ENCODE measurements at regions not wholly inside any gene's neighbourhood (a gene's known extent, or its start where the extent isn't known, plus 50 kb on each side); places are given as distances from the start of the nearest gene placed in this dataset.

DNA sequence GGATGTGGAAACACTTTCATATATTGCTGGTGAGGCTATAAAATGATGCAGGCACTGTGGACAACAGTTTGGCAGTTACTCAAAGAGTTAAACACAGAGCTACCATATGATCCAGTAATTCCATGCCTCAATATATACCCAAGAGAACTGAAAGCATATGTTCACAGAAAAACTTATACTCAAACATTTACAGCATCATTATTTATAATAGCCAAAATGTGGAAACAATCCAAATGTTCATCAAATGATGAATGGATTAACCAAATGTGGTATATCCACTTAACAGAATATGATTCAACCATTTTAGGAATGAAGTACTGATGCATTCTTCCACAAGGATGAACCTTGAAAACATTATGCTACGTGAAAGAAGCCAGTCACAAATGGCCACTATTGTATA lies 603.8 kb downstream of the IQCM start:
- Histone ChIP-seq H3K4me1 (ENCODE audit: insufficient read depth) (no peaks in the 10 kb centered on the region), H3K9me3 (no peaks in the 10 kb centered on the region), H3K4me3 (no peak overlapping the region), H3K27ac (no peak overlapping the region), H3K36me3 (no peaks in the 10 kb centered on the region), H3K27me3 (peaks cover 2% of the 10 kb centered on the region)
- intact Hi-C loops (cut with DNase I): no loop called here
- TF ChIP-seq, protein P1, sequence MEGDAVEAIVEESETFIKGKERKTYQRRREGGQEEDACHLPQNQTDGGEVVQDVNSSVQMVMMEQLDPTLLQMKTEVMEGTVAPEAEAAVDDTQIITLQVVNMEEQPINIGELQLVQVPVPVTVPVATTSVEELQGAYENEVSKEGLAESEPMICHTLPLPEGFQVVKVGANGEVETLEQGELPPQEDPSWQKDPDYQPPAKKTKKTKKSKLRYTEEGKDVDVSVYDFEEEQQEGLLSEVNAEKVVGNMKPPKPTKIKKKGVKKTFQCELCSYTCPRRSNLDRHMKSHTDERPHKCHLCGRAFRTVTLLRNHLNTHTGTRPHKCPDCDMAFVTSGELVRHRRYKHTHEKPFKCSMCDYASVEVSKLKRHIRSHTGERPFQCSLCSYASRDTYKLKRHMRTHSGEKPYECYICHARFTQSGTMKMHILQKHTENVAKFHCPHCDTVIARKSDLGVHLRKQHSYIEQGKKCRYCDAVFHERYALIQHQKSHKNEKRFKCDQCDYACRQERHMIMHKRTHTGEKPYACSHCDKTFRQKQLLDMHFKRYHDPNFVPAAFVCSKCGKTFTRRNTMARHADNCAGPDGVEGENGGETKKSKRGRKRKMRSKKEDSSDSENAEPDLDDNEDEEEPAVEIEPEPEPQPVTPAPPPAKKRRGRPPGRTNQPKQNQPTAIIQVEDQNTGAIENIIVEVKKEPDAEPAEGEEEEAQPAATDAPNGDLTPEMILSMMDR (IDR thresholded peaks at IDR 0.05): no peak
- TF ChIP-seq POLR2A (IDR thresholded peaks at IDR 0.05) (no peak), EP300 (IDR thresholded peaks at IDR 0.05) (no peak)
- 80 to 89% (median 82%) methylated on average over 1 of the region's 1 CpG for WGBS, 3 donors
- no peak for DNase-seq

DNA sequence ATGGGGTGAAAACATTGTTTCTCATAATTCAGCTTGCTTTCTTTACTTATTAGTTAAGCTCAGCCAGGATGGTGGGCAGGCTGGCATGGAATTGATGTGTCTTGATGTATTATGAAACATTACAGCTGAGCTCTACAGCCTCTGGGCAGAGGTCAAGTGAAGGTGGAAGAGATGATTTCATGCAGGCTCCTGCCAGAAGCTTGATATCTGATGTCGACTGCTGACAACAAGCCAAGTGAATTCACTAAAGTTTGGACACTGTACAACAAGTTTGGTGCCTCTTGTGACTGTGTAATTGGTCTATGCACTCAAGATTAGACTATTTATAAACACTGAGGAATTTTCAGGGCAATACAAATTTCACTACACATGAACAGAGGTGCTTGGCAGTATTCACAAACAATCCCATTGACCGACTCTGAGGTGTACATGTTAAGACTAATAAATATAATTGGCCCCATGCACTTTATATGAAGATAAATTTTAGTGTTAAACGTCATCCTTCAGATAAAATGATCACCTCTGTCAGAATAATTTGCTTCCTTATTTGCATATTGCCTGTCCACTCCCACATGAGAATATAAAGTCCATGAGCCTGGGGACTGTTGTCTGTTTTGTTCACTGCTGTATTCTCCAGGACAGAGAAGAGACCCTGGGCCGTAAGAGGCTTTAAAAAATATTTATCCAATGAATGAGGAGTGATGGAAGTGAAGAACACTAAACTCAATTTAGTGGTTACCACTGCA lies 612.2 kb downstream of the IQCM start:
- Histone ChIP-seq H3K4me3 (no peak overlapping the region), H3K4me1 (ENCODE audit: insufficient read depth) (no peaks in the 10 kb centered on the region), H3K27me3 (no peaks in the 10 kb centered on the region), H3K9me3 (no peaks in the 10 kb centered on the region), H3K27ac (no peak overlapping the region), H3K36me3 (no peaks in the 10 kb centered on the region)
- no peak for DNase-seq
- TF ChIP-seq EP300 (IDR thresholded peaks at IDR 0.05): no peak
- 25 to 33% (median 29%) methylated on average over 4 of the region's 4 CpGs for WGBS, 3 donors
- intact Hi-C loops (cut with DNase I): no loop called here

DNA sequence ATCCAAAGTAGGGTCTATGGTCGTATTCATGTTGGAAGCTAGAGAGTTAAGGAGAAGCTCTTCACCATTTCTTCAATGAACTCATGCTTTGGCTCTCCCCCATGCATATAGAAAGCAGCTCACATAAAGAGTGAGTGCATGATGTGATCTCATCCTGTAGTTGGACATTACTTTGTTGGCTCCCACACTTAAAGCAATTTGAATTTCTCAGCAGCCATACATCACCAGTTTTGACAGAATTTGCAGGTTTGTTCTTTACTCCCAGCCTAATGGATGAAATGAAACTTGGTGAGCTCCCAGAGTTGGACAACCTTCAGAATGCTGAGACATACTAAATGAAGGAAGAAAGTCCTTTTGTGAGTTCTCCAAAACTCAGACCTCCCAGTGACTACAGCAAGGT lies 613.5 kb downstream of the IQCM start:
- TF ChIP-seq, protein P1 (IDR thresholded peaks at IDR 0.05): no peak
- TF ChIP-seq POLR2A (IDR thresholded peaks at IDR 0.05): no peak
- 33 to 96% (median 70%) methylated on average over 1 of the region's 1 CpG for WGBS, 3 donors
- Histone ChIP-seq H3K4me3 (no peak overlapping the region), H3K36me3 (no peaks in the 10 kb centered on the region), H3K4me1 (ENCODE audit: insufficient read depth) (no peaks in the 10 kb centered on the region), H3K27me3 (no peaks in the 10 kb centered on the region), H3K27ac (no peak overlapping the region), H3K9me3 (no peaks in the 10 kb centered on the region)
- no peak for DNase-seq
- intact Hi-C loops (cut with DNase I): no loop called here

DNA sequence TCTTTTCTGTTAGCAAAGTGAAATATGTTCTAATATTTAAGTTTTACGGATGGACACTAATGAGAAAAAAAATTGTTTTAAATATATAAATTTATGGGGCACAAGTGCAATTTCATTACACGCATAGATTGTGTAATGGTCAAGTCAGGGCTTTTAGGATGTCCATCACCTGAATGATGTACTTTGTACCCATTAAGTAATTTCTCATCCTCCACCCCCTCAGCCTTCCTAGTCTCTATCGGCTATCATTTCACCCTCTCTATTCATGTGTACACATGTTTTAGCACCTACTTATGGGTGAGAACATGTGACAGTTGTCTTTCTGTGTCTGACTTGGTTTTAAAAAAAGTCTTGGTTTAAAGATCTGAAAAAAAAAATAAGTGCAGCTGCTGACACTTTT lies 616.0 kb downstream of the IQCM start:
- H3K27ac ChIP-seq: no peak overlapping the region
- intact Hi-C loops (cut with DNase I): no loop called here
- TF ChIP-seq EP300 (IDR thresholded peaks at IDR 0.05): no peak
- TF ChIP-seq, protein P1 (IDR thresholded peaks at IDR 0.05): no peak
- TF ChIP-seq POLR2A (IDR thresholded peaks at IDR 0.05): no peak
- no peaks in the 10 kb centered on the region for H3K27me3 ChIP-seq
- H3K9me3 ChIP-seq: no peaks in the 10 kb centered on the region
- WGBS, 3 donors: 75 to 91% (median 85%) methylated on average over 3 of the region's 3 CpGs
- no peak overlapping the region for H3K4me3 ChIP-seq
- DNase-seq: no peak
- H3K36me3 ChIP-seq: no peaks in the 10 kb centered on the region
- no peaks in the 10 kb centered on the region for H3K4me1 ChIP-seq (ENCODE audit: insufficient read depth)

DNA sequence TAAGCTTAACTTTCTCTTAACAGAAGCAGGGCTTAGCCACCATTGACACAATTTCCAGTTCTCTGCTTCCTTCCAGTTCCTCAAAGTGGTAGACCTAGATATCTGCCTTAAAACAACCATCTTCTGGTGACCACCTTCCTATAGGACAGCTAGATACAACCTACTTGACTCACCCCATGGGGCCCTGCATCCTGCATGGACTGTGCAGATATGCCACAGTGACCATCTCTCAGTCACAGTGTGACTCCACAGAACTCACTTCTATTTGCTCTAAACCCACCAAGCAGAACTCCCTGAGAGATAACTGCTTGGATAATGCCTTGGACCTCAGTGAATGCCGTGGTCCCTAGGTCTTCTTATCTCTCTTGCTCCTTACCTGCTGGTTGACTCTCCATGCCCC lies 621.6 kb downstream of the IQCM start:
- no peaks in the 10 kb centered on the region for H3K27me3 ChIP-seq
- no peaks in the 10 kb centered on the region for H3K36me3 ChIP-seq
- H3K4me1 ChIP-seq (ENCODE audit: insufficient read depth): no peaks in the 10 kb centered on the region
- intact Hi-C loops (cut with DNase I): no loop called here
- no peak overlapping the region for H3K4me3 ChIP-seq
- no peak for DNase-seq
- TF ChIP-seq EP300 (IDR thresholded peaks at IDR 0.05) (no peak), POLR2A (IDR thresholded peaks at IDR 0.05) (no peak)
- TF ChIP-seq, protein P1 (IDR thresholded peaks at IDR 0.05): no peak
- H3K27ac ChIP-seq: no peak overlapping the region
- 69 to 96% (median 82%) methylated on average over 1 of the region's 1 CpG for WGBS, 3 donors
- H3K9me3 ChIP-seq: no peaks in the 10 kb centered on the region
